Transverse colon (tissue), 4 donors: ENCODE measurements at regions not wholly inside any gene's neighbourhood (a gene's known extent, or its start where the extent isn't known, plus 50 kb on each side); places are given as distances from the start of the nearest gene placed in this dataset.

Experiments used
- POLR2AphosphoS5 ChIP-seq, 3 donors: sonication (generic); formaldehyde crosslinking; IDR thresholded peaks; one replicate each; pipeline ENCODE4 v1.6.1; 2016; ENCODE audit warnings: antibody characterized with exemption in 3 of 3
- TF ChIP-seq, protein P1 (sequence below), 5 experiments: fragments of 200-600 bp in 3 of 5; fragments of 450-650 bp in 2 of 5; sonication (generic) in 3 of 5; IDR thresholded peaks; 1 replicate in 2 of 5; 2 replicates in 3 of 5; pipeline ENCODE4 v1.5.1; 2016 to 2017; ENCODE audit warnings: antibody characterized with exemption in 5 of 5, inconsistent platforms in 3 of 5, mild to moderate bottlenecking in 2 of 5, moderate library complexity in 1 of 5

DNA sequence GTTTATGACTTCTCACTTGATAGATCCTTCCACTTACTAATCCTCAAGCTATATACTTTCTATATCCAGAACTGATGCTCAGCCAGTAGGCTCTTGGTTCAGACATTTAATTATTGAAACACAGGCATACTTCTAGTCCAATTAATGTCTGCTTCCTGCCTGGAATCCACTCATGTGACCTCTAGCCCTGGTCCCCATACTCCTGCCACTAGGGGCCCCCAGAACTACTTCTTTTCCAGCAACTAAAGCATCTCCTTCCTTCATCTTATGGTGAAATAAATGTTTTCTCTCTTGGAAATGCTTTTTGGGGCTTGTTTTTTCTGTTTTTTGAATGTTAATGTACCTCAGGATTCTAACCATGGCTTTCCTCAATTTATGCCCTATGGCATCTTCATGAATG lies 527.6 kb downstream of the SATB2 start:
- TF ChIP-seq, protein P1, sequence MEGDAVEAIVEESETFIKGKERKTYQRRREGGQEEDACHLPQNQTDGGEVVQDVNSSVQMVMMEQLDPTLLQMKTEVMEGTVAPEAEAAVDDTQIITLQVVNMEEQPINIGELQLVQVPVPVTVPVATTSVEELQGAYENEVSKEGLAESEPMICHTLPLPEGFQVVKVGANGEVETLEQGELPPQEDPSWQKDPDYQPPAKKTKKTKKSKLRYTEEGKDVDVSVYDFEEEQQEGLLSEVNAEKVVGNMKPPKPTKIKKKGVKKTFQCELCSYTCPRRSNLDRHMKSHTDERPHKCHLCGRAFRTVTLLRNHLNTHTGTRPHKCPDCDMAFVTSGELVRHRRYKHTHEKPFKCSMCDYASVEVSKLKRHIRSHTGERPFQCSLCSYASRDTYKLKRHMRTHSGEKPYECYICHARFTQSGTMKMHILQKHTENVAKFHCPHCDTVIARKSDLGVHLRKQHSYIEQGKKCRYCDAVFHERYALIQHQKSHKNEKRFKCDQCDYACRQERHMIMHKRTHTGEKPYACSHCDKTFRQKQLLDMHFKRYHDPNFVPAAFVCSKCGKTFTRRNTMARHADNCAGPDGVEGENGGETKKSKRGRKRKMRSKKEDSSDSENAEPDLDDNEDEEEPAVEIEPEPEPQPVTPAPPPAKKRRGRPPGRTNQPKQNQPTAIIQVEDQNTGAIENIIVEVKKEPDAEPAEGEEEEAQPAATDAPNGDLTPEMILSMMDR (IDR thresholded peaks at IDR 0.05) = no peak
- no peak for TF ChIP-seq POLR2AphosphoS5 (IDR thresholded peaks at IDR 0.05)
